NCI-H2227 treated with DMSO at 0.1 percent for 48 hours (cell line): ENCODE measurements at regions not wholly inside any gene's neighbourhood (a gene's known extent, or its start where the extent isn't known, plus 50 kb on each side); places are given as distances from the start of the nearest gene placed in this dataset.

Experiments used
- DNase-seq: peaks from one replicate; lab custom pipeline; 2025; lab: John Stamatoyannopoulos, UW

DNA sequence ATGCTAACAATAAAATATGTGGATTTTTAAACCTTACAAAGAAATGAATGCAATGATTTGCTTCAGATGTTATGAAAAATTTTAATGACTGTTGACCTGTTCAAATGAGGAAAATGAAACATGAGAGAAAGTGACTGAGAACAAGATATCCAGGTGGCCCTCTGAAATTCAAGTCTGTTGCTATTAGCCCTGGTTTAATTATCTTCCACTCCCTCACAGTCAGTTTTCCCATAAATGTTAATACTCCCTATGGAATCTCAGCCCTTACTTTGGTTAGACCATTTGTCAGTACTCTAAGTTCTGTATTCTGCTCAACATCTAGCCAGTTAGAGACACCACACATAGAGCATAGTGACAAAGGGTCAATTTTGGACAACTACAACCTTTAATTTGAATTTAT is 327.8 kb downstream of the PDGFC start:
- no peak for DNase-seq

DNA sequence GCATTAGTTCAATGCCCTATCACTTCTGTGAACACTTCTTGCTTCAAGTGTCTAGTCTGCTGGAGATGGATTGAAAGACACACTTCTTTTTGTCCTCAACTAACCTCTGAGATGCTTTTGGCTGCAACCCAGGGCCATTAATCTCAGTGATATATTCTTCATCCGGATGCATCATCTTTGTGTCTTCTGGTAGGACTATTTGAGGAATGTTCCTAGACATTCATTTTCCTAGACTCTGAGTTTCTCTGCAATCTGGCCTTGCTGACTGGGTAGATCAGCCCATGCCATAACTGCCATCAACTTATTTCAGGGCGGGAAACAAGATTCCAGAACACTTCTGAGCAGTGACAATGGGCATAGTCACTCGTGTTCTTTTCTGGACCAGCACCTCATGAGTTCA is 329.4 kb downstream of the PDGFC start:
- peak; percentile 15 for DNase-seq

DNA sequence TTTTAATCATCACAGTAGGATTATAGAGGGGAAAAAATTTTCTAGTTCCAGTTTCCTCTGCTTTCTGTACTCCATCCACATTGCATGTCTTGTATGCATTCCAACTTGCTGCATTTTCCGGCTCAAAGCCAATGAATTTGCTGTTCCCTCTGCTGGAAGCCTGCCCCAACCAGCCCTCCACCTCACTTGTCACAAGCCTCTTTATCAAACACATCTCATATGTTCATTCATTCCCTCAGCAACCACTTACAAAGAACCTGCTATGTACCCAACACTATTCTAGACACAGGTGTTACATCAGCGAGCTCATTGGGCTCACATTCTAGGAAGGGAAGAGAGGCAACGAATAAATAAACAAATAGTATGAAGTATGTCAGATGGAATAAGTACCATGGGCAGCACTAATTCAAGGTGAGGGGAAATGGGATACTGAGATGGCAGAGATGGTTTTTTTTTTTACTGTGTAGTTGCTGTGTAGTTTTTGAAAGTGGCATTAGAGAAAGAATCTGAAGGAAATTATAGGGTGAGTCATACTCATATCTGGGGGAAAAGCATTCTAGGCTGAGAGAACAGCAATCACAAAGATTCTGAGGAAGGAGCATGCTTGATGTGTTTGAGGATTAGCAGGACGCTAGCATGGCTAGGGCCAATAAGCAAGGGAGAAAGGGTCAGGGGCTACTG is 332.5 kb downstream of the PDGFC start:
- DNase-seq: peak; percentile 62

DNA sequence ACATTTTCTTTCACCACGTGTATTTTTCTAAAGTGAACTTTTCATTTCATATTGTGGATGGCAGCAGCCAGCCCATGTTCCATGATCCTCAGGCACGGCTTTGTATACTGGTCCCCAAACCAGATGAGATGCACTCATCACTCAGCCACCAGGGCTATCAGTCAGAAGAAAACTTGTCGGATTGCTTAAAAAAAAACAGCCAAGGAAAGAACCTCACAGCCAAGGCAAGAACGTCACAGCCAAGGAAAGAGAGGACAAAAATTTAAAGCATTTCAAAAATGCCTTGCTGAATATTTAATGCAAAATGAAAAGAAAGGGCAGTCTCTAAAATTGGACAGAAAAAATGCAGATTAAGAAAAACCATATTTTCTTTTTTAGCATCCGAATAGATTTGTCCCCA is 333.3 kb downstream of the PDGFC start:
- DNase-seq: no peak

DNA sequence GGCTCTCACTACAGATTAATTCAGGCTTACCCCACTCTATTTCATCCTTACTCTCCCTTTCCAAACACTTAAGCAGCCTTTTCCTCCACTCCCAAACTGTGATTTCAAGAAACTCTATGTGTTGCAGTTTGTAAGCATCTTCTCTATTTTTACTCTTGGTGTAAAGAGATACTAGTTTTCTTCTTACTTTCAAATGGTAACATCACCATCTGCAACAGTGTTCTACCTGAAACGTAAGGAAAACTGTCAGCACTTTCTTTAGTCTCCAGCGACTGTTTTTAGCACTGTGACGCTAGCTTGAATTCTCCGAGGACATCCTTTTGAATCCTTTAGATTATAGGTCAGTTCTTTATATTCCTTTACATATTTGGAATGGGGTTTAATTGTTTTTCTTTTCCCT is 335.2 kb downstream of the PDGFC start:
- no peak for DNase-seq

DNA sequence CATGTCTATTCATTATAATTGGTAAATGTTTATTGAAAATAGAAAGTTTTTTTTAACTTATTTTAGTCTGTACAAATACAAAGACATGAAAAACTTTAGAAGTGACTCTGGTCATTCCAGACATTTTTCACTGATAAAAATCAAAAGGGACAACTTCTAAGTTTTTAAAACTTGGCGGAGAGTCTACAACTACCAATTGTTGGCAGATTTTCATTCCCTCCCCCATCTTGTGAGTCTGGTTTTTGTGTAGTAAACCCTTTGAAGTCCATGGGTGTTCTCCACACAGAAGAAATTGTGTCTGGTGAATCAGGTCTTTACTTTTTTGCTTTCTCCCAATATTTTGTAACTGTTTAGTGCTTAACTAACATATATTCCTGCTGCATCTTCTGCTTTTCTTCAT is 336.5 kb downstream of the PDGFC start:
- no peak for DNase-seq

DNA sequence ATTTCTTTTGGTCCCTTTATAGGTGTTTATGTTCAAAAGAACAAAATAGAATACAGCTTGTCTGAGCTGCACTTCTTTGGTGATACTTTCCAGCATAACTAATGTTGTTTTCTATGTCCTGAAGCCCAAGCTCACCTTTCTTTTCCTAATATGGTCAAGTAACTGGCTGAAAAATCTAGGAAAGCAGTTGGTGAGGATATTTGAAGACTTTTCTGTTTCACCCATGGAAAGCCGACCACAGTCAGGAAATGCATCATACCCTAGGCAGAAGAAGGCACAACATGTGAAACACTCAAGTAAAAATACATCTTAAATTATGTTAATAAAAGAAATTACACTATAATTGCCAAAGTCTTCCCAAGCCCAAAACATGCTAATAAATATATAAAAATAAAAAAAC is 337.0 kb downstream of the PDGFC start:
- no peak for DNase-seq

DNA sequence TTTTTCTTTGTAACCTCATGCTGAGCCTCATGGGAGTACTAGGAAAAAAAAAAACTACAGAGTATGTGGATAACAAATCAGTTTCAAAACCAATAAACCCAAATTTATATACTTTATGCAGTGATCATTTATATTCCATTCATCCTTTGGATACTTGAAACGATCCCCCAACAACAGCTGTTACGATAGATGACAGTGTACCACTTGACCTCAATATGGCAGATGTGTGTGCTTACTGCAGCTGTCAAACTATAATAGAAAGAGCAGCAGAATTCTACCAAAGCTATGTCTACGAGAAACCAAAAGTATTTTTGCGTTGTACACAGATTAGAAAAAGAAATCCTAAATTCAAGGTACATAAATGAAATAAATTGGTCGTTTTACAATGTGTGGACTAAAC is 337.8 kb downstream of the PDGFC start:
- DNase-seq: no peak

DNA sequence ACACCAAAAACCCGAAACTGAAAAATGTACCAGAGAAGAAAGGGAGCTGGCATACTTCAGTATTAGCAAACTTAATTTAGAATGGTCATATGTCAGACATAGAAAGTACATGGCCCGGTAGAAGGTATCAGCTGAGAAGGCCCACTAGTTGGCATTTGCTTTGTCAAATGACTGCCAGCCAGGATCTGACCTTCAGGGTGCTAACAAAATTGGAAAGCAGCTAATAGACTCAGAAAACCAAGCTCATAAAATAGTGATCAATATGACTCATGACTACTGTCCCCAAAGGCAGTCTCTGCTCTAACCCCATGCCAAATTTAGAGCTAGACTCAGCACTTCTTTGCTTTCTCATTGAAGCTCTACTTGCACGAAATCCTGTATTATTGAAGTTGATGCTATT is 342.7 kb downstream of the PDGFC start:
- no peak for DNase-seq

DNA sequence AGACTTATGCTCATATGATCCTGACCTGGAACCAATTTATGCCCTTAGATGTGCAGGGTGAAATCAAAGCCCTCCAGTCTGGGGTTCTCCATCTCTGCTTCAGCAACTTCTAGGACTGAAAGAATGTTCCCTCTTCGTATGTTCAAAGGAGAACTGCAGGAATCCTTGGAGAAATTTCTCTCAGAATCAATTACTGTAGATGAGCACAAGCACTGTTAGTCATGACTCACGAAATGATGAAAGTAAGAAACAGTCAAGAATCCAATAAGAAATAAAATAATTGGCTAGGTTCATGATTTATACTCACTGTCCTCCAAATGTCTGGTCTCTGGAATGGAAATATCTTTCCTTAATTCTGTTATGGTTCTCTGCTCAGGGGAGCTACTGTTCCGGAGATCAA is 348.2 kb downstream of the PDGFC start:
- no peak for DNase-seq

DNA sequence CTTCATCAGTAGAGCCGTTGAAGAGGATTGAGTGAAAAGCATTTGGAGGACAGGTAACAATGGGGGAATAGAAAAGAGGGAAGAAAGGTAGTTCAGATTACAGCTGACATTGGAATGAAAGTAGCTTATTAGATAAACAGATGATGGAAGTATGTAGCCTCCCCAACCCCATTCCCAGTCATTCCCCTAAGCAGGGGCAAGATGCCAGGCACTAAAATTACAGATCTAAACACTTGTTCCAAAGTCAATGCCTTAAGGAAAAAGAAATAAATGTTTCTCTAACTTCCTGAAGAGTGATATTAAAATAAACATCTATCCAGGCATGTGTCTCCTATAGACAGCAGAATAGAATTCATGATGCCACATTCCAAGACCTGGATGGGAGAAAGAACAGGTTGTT is 350.8 kb downstream of the PDGFC start:
- DNase-seq: no peak

DNA sequence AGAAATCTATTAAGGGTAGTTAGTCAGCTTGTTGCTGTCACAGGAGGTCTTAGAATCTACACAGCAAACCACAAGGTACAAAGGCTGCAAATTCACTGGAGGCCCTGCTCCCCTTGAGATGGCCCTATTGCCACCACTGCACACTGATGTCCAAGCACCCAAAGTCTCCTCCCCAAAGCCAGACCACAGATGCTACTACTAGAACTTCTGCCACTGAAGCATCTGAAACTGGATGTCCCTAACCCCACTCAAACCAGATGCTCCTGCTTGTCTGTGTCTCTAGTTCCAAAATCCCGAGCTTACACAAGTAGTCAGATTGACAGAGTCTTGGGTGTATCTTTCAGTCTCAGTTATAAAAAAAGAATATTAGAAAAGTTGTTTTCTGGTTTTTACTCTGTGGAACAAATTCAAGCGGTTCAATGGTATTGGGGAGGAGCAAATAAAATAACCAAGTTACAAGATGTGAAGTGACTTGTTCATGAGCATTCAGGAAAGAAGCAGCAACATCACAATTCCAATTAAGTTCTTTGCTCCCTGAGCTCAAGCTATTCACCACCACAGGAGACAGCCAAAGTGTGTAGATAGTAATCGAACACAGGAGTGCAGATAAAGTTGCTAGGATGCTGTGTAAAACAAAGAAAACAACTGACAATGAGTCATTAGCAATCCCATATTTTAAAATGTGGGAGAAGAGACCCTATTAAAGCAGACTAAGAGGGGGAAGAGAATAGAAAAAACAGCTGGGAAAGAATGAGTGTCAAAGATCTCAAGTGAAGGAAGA is 352.3 kb downstream of the PDGFC start:
- no peak for DNase-seq

DNA sequence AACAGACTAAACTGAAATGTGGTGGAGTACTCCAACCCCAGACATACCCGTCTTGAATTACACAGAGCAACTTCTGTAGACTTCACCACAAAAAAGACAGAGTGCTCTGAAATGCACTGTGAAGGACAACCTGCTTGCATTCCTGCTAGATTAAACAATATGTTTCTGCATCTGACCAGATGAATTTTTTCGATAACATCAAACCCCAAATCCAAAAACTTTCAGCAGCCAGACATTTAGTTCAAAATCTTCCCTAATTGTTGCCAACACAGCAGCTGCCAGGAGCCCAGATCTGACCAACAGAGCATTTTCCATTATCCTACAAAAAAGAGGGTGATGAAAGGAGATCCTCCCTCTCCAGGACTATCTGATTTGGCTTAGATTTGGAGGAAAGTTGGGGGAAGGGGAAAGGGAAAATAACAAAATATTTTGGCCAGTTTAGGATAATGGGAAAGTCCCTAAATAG is 356.5 kb downstream of the PDGFC start:
- DNase-seq: no peak

DNA sequence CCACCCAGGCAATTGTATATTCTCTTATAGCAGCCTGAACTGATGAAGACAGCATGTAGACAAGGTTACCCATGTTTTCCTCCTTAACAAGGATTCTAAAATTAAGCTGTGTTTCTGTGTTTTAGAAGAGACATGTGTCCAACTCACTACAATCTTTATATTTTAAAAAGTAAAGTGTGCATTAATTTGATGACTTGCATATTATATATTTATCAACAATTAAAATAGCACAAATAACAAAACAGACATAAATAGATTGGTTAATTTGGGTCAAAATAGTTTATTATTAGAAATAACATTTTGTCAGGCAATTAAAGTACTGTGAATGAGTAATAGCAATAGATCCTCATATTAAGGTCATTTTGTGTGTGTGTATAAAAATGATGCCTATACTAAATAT is 357.1 kb downstream of the PDGFC start:
- DNase-seq: no peak

DNA sequence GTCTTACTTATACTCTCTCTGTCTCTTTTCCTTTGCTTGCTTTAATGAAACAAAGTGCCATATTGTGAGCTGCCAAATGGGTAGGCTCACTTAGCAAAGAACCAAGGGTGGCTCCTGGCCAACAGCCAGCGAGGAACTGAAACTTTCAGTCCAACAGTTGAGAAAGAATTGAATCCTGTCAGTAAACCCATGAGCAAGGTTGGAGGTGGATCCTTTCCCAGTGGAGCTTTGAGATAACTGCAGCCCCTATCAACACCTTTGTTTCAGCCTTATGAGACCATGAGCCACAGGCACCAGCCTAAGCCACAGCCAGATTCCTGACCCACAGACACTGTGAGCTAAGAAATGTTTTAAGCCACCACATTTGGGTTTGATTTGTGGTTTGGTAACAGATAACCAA is 362.2 kb downstream of the PDGFC start:
- no peak for DNase-seq

DNA sequence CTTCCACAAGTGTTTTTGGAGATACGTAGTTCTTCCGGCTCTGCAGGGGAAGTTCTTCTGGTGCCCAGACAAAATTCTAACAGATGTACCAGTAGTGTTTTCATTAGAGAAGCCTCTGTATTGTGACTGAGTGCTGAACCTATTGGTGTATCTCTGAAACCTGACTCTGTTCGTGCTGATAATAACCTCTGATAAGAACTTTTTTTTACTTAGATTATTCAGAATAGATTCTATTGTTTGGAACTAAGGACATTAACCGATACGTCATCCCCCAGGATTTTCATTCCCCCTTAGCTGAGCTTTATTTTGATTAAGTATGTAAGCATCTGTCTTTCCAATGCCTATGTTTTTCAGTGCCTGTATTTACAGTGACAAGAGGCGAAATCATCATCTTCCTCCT is 362.9 kb downstream of the PDGFC start:
- DNase-seq: no peak

DNA sequence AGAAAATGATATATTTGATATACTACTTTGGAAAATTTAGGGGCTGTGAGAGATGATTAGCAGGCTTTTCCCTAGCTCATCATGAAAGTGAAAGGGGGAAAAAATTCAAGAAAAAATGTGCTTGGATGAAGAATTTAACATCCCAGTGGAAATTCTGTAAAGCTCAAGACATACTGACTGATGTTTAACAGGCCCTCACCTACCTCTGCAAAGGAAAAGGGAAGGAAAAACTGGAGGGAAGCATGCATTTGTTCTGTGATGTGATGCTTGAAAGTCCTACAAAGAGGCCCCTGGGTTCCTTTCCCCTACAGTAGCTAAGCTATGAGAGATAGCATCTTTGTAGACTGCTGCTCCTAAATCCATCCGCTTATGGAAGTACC is 364.1 kb downstream of the PDGFC start:
- no peak for DNase-seq

DNA sequence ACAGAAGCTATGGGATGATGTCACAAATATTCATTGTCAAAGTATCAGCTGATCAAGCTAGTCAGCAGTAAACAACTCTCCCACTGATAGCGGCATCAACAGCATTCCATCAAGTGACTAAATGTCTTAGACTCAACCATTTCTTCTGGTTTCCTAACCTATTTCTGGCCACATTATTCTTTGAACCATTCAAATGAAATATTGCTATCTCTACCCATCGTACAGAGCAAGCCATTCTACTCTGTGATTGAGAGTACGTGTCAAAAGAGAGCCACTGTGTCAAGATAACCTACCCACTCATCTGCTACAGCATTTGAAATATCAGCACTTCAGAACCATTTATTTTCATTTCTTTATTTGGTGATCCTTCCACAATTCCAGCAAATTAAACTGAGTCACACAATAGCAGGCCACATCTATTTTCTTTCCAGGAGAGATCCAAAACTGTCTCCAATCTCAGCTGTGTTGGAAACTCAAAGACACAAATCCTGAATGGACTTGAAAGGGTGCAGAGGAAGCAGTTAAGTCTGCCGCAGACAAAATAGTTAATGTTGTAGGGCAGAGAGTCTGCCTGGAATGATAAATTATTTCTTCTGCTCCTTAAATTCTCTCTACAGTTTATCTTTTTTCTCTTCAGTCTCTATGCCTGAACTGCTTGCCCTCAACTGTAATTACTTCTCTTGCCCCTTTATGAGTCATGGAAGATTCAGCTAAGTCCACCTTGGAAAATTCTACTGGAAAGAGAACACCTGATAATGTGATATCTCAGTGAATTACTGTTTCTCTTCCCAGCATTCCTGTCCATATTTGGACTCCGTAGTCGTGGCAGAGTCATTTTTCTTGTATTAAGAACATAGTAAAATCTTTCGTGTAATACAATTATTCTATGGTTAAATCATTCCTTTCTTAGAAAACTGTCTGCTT is 364.8 kb downstream of the PDGFC start:
- peak; percentile 10 for DNase-seq

DNA sequence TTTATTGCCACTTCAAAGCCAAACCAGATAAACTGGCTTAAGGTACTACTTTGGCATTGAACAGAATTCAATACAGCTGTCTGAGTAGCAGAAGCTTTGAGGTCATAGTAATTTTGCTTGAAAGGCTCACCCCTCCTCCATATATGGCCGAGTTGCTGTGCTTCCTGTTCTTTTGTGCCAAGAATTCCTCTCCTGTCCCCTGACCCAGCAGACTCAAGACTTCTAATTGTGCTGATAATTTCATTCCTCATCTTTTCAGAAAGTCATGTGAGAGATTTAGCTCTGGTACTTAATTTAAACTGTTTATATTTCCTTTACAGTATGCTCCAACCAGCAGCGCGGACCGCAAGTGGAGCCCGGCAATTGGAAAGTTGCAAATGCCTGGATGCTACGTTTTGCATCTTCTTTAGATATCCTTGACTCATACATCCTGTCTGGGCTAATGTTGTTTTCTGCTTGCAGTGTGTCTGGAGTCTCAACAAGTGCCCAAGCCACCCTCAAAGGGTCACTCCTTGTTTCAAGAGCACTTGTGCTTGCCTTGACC is 373.4 kb downstream of the PDGFC start:
- peak; percentile 80 for DNase-seq

DNA sequence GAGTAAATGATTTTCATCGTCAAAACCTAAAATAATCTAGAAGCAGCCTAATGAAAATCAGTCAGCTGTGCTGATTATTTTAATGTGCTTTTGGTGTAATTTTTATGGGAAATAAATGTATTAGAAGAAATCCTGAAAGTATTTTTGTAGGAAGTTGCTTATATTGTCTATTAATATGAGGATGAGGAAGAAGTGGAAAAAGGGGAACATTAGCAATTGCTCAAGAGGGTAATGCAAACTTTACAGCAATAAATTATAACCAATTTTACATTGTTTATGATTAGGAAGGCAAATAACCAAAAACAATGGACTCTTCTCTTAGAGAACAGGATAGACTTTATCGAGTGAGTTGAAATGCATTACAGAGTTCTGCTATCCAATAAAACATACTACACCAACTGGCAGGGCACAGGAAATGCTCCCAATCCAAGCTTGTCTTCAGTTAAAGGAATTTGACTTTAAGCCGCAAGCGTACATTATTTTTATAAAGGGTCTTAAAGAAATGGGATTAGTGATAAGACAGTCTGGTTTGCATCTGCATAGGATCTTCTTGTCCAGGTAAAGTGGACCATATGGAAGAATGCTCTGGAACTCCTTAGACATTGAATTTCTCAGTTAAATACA is 374.8 kb downstream of the PDGFC start:
- no peak for DNase-seq

DNA sequence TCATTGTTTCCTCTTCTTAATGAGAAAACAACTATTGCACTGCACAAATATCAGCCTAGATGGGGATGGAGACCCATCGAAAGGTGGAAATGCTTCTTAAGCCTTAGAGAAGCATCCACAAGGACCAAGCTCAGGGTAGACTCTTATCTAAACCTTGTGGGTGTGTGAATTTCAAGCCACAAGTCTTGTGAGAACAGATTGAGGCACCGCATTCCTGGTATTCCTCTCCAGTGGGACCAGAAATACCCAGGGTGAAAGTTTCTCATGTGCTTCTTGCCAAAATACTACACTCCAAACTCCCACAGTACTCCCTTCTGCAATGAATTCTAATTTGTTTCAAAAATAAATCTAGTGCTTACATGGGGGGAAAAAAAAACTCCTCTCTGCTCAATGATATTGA is 375.6 kb downstream of the PDGFC start:
- DNase-seq: no peak

DNA sequence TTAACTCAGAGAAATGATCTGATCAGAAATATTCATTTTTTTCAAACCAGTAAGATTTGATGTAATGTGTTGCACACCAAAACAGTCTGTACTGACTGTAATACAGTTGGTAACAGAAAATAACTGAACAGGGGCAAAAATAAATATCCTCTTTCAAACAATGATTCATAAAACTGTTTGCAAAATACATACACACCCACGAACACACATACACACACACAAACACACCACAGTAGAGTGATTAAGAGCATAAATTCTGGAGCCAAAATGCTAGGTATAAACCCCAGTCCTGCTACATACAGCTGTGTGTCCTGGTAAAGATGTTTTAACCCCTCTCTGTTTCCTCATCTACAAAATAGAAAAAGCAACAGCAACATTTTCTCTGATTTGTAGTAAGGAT is 376.6 kb downstream of the PDGFC start:
- DNase-seq: no peak
